Neural cell (in vitro differentiated cells): ENCODE measurements at regions not wholly inside any gene's neighbourhood (a gene's known extent, or its start where the extent isn't known, plus 50 kb on each side); places are given as distances from the start of the nearest gene placed in this dataset.

Experiments used
- H2AFZ ChIP-seq: fragments of 200-600, 300-800 bp; sonication (generic), shearing (Covaris generic); 2 replicates; pipeline ENCODE4 v1.6.0; 2014; ENCODE audit warnings: low read depth, mild to moderate bottlenecking, antibody characterized with exemption, low read length, moderate library complexity
- H3F3A ChIP-seq: fragments of 200-600 bp; shearing (Covaris generic); 2 replicates; pipeline ENCODE4 v1.6.1; 2016; ENCODE audit warnings: mild to moderate bottlenecking, moderate library complexity, mixed read lengths, antibody characterized with exemption, low read length; ENCODE audit not compliant: insufficient read depth, poor library complexity, severe bottlenecking
- H3K27ac ChIP-seq: fragments of 200-600, 300-800 bp; sonication (generic), shearing (Covaris generic); 2 replicates; pipeline ENCODE4 v1.5.1; 2014; ENCODE audit warnings: mild to moderate bottlenecking, low read length, moderate library complexity
- H3K27me3 ChIP-seq: fragments of 300-800, 200-600 bp; sonication (generic), shearing (Covaris generic); 2 replicates; pipeline ENCODE4 v1.6.0; 2014; ENCODE audit warnings: mild to moderate bottlenecking, low read depth, low read length, moderate library complexity; ENCODE audit not compliant: insufficient read depth
- H3K36me3 ChIP-seq: fragments of 300-800, 200-600 bp; sonication (generic), shearing (Covaris generic); 2 replicates; pipeline ENCODE4 v1.5.1; 2014; ENCODE audit warnings: mild to moderate bottlenecking, antibody characterized with exemption, low read length, moderate library complexity; ENCODE audit not compliant: insufficient read depth
- H3K4me2 ChIP-seq: fragments of 300-800, 200-600 bp; sonication (generic), shearing (Covaris generic); 2 replicates; pipeline ENCODE4 v1.6.0; 2014; ENCODE audit warnings: mild to moderate bottlenecking, low read length
- H3K4me3 ChIP-seq: fragments of 300-800, 200-600 bp; sonication (generic), shearing (Covaris generic); 2 replicates; pipeline ENCODE4 v1.5.1; 2014; ENCODE audit warnings: mild to moderate bottlenecking, low read length, moderate library complexity
- H3K79me2 ChIP-seq: fragments of 200-600 bp; shearing (Covaris generic); replicated peaks from 2 replicates; pipeline ENCODE4 v1.6.0; 2014; ENCODE audit warnings: mild to moderate bottlenecking, low read length, moderate library complexity; ENCODE audit not compliant: insufficient read depth
- H3K9ac ChIP-seq: fragments of 300-800, 200-600 bp; sonication (generic), shearing (Covaris generic); 2 replicates; pipeline ENCODE4 v1.6.1; 2016; ENCODE audit warnings: mild to moderate bottlenecking, low read length, mixed read lengths
- H3K9me2 ChIP-seq: fragments of 200-600 bp; shearing (Covaris generic); 2 replicates; pipeline ENCODE4 v1.6.1; 2016; ENCODE audit warnings: mild to moderate bottlenecking, low read length, mixed read lengths; ENCODE audit not compliant: insufficient read depth
- H3K9me3 ChIP-seq: fragments of 200-600, 300-800 bp; sonication (generic), shearing (Covaris generic); 2 replicates; pipeline ENCODE4 v1.6.1; 2016; ENCODE audit warnings: mild to moderate bottlenecking, mixed run types, low read length, moderate library complexity, mixed read lengths
- H4K20me1 ChIP-seq: fragments of 200-600 bp; shearing (Covaris generic); 2 replicates; pipeline ENCODE4 v1.6.1; 2016; ENCODE audit warnings: mild to moderate bottlenecking, mixed run types; ENCODE audit not compliant: insufficient read depth
- EP300 ChIP-seq: fragments of 450-650 bp; conservative IDR thresholded peaks from 2 replicates; pipeline ENCODE4 v1.6.1; 2014; ENCODE audit warnings: antibody characterized with exemption, mild to moderate bottlenecking, moderate library complexity; ENCODE audit not compliant: poor library complexity, severe bottlenecking
- EZH2 ChIP-seq: fragments of 200-600, 300-800 bp; shearing (Covaris generic), sonication (generic); IDR thresholded peaks from 2 replicates; pipeline ENCODE4 v1.6.1; 2014; ENCODE audit warnings: antibody characterized with exemption, low read length, borderline replicate concordance, mild to moderate bottlenecking; ENCODE audit not compliant: insufficient read depth, poor library complexity, severe bottlenecking
- MXI1 ChIP-seq: fragments of 450-650 bp; conservative IDR thresholded peaks from 2 replicates; pipeline ENCODE4 v1.6.1; 2014; ENCODE audit warnings: antibody characterized with exemption, mild to moderate bottlenecking; ENCODE audit not compliant: poor library complexity, severe bottlenecking
- POLR2AphosphoS5 ChIP-seq: IDR thresholded peaks from 2 replicates; pipeline ENCODE4 v1.6.1; 2012
- RAD21 ChIP-seq: fragments of 450-650 bp; conservative IDR thresholded peaks from 2 replicates; pipeline ENCODE4 v1.6.1; 2014; ENCODE audit warnings: antibody characterized with exemption, mild to moderate bottlenecking, moderate library complexity
- SMC3 ChIP-seq: fragments of 450-650 bp; conservative IDR thresholded peaks from 2 replicates; pipeline ENCODE4 v1.6.1; 2014; ENCODE audit warnings: antibody characterized with exemption, mild to moderate bottlenecking, moderate library complexity; ENCODE audit not compliant: poor library complexity
- TAF1 ChIP-seq: IDR thresholded peaks from 2 replicates; pipeline ENCODE4 v1.6.1; 2012; ENCODE audit warnings: low read depth
- TF ChIP-seq, protein P1 (sequence below): IDR thresholded peaks from 2 replicates; pipeline ENCODE4 v1.6.1; 2012; ENCODE audit warnings: borderline replicate concordance
- TF ChIP-seq, protein P2 (sequence below): fragments of 450-650 bp; IDR thresholded peaks from 2 replicates; pipeline ENCODE4 v1.5.1; 2014; ENCODE audit warnings: antibody characterized with exemption, mild to moderate bottlenecking, moderate library complexity; ENCODE audit not compliant: poor library complexity, severe bottlenecking

DNA sequence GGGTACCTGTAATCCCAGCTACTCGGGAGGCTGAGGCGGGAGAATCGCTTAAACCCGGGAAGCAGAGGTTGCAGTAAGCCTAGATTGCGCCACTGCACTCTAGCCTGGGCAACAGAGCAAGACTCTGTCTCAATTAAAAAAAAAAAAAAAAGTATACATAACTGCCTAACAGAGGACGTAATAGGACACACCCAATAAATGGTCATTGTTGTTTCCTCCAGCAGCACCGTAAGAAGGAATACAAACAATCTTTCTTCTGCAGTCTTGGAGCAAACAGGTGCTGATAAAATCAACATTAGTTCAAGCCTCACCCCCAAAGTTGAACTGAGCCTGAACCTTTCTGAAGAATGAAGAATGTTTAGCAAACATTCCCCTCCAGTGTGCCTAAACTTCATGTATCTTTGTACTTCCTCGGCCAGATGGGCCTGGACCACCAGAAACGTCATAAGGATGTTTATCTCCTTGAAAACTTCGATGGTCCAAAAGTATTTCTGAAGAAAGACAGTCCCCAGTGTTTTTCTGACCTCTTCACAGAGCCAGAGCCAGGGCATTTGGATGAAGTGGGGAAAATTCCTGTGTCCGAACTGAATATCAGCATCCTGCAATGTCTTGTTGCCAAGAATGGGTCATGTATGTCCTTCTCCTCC lies 136.8 kb upstream of the F3 start:
- Histone ChIP-seq H3K36me3 (no peaks in the 10 kb centered on the region), H3K4me3 (no peak overlapping the region), H3K27ac (no peak overlapping the region), H3K9me3 (no peaks in the 10 kb centered on the region), H3K4me2 (no peak overlapping the region), H3K79me2 (no peaks in the 10 kb centered on the region), H3K9me2 (no peaks in the 10 kb centered on the region), H4K20me1 (no peaks in the 10 kb centered on the region), H3K9ac (no peak overlapping the region), H3K27me3 (no peaks in the 10 kb centered on the region), H2AFZ (no peak overlapping the region), H3F3A (no peaks in the 10 kb centered on the region)
- TF ChIP-seq MXI1: no peak
- no peak for TF ChIP-seq TAF1
- TF ChIP-seq, protein P1, sequence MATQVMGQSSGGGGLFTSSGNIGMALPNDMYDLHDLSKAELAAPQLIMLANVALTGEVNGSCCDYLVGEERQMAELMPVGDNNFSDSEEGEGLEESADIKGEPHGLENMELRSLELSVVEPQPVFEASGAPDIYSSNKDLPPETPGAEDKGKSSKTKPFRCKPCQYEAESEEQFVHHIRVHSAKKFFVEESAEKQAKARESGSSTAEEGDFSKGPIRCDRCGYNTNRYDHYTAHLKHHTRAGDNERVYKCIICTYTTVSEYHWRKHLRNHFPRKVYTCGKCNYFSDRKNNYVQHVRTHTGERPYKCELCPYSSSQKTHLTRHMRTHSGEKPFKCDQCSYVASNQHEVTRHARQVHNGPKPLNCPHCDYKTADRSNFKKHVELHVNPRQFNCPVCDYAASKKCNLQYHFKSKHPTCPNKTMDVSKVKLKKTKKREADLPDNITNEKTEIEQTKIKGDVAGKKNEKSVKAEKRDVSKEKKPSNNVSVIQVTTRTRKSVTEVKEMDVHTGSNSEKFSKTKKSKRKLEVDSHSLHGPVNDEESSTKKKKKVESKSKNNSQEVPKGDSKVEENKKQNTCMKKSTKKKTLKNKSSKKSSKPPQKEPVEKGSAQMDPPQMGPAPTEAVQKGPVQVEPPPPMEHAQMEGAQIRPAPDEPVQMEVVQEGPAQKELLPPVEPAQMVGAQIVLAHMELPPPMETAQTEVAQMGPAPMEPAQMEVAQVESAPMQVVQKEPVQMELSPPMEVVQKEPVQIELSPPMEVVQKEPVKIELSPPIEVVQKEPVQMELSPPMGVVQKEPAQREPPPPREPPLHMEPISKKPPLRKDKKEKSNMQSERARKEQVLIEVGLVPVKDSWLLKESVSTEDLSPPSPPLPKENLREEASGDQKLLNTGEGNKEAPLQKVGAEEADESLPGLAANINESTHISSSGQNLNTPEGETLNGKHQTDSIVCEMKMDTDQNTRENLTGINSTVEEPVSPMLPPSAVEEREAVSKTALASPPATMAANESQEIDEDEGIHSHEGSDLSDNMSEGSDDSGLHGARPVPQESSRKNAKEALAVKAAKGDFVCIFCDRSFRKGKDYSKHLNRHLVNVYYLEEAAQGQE: no peak
- no peak for TF ChIP-seq POLR2AphosphoS5
- no peak for TF ChIP-seq SMC3
- TF ChIP-seq EP300: no peak
- no peak for TF ChIP-seq EZH2
- no peak for TF ChIP-seq RAD21
- TF ChIP-seq, protein P2, sequence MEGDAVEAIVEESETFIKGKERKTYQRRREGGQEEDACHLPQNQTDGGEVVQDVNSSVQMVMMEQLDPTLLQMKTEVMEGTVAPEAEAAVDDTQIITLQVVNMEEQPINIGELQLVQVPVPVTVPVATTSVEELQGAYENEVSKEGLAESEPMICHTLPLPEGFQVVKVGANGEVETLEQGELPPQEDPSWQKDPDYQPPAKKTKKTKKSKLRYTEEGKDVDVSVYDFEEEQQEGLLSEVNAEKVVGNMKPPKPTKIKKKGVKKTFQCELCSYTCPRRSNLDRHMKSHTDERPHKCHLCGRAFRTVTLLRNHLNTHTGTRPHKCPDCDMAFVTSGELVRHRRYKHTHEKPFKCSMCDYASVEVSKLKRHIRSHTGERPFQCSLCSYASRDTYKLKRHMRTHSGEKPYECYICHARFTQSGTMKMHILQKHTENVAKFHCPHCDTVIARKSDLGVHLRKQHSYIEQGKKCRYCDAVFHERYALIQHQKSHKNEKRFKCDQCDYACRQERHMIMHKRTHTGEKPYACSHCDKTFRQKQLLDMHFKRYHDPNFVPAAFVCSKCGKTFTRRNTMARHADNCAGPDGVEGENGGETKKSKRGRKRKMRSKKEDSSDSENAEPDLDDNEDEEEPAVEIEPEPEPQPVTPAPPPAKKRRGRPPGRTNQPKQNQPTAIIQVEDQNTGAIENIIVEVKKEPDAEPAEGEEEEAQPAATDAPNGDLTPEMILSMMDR: no peak

DNA sequence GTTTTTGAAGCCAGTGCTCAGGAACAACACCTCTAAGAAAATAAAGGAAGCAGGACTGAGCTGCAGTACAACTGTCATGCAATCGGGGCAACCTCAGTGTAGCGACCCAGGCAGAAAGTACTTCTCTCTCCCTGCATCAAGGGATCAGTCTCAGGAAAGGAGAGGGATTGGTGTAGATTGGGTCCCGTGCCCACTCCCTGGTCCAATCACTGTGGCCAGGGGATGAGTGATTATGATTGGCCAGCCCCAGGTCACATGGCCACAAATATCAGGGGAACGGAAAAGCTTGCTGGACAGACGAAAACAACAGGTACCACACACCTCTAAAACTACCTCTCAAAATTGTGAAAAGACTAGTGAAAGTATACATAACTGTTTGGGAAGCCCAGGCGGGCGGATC lies 136.2 kb upstream of the F3 start:
- TF ChIP-seq EP300 (no peak), TAF1 (no peak), MXI1 (no peak), POLR2AphosphoS5 (no peak), EZH2 (no peak), SMC3 (no peak), RAD21 (no peak)
- TF ChIP-seq, protein P2: no peak
- TF ChIP-seq, protein P1: no peak

More for the DNA sequence above, 136.2 kb upstream of the F3 start:
- no peaks in the 10 kb centered on the region for H3K27me3 ChIP-seq
- no peaks in the 10 kb centered on the region for H3K79me2 ChIP-seq
- H3K4me2 ChIP-seq: no peak overlapping the region
- H3F3A ChIP-seq: no peaks in the 10 kb centered on the region
- no peaks in the 10 kb centered on the region for H3K9me3 ChIP-seq
- no peak overlapping the region for H3K27ac ChIP-seq
- H4K20me1 ChIP-seq: no peaks in the 10 kb centered on the region
- no peaks in the 10 kb centered on the region for H3K36me3 ChIP-seq
- no peak overlapping the region for H3K9ac ChIP-seq
- no peaks in the 10 kb centered on the region for H3K9me2 ChIP-seq
- H2AFZ ChIP-seq: no peak overlapping the region
- H3K4me3 ChIP-seq: no peak overlapping the region
